Body of pancreas (tissue), 4 donors: ENCODE measurements at regions not wholly inside any gene's neighbourhood (a gene's known extent, or its start where the extent isn't known, plus 50 kb on each side); places are given as distances from the start of the nearest gene placed in this dataset.

ENCODE experiments used
- ATAC-seq: fragments of 150-250 bp; one replicate; pipeline ENCODE4 v1.9.1; 2016
- DNase-seq, 4 donors: peaks; one replicate each; pipeline ENCODE4 v3.0.0-alpha.2; 2019
- H3K27ac ChIP-seq, 4 donors: fragments of 200-600 bp; sonication (generic); 1 replicate in 3 of 4; 2 replicates in 1 of 4; pipeline versions ENCODE4 v1.5.1 to v1.6.1; 2016 to 2019; ENCODE audit warnings: mild to moderate bottlenecking in 1 of 4, mixed read lengths in 1 of 4, moderate library complexity in 1 of 4
- H3K27me3 ChIP-seq, 2 donors: fragments of 200-600 bp; sonication (generic); one replicate each; pipeline ENCODE4 v1.6.0; 2016; ENCODE audit warnings: mild to moderate bottlenecking in 1 of 2
- H3K36me3 ChIP-seq, 2 donors: fragments of 200-600 bp; sonication (generic); replicated peaks in 1 of 2; 2 replicates each; pipeline ENCODE4 v1.5.1; 2016; ENCODE audit warnings: low read depth in 2 of 2; ENCODE audit not compliant: insufficient read depth in 1 of 2
- H3K4me1 ChIP-seq: fragments of 200-600 bp; sonication (generic); one replicate; pipeline ENCODE4 v1.6.0; 2016
- H3K4me3 ChIP-seq, 2 donors: fragments of 200-600 bp; sonication (generic); 1 replicate in 1 of 2; 2 replicates in 1 of 2; pipeline ENCODE4 v1.5.1; 2016 to 2019
- H3K9me3 ChIP-seq, 3 donors: fragments of 200-600 bp; sonication (generic); 1 replicate in 2 of 3; 2 replicates in 1 of 3; pipeline ENCODE4 v1.5.1; 2016
- POLR2A ChIP-seq, 3 donors: fragments of 450-650 bp; IDR thresholded peaks; one replicate each; pipeline ENCODE4 v1.6.1; 2016; ENCODE audit warnings: antibody characterized with exemption in 3 of 3, mild to moderate bottlenecking in 2 of 3
- WGBS, 2 donors: methylation state at CpG; one replicate each; pipeline ENCODE4 v1.1.5; 2017; 5-methylcytosine and 5-hydroxymethylcytosine counted together
- intact Hi-C: fragments of 100-400 bp; cut with DNase I; formaldehyde crosslinking; loops from one replicate; pipeline ENCODE4 v1.15.1; 2023
- TF ChIP-seq, protein P1 (sequence below), 7 experiments: fragments of 450-650 bp in 4 of 7; fragments of 200-600 bp in 3 of 7; sonication (generic) in 3 of 7; IDR thresholded peaks; one replicate each; pipeline ENCODE4 v1.5.1; 2016 to 2019; ENCODE audit warnings: antibody characterized with exemption in 7 of 7

DNA sequence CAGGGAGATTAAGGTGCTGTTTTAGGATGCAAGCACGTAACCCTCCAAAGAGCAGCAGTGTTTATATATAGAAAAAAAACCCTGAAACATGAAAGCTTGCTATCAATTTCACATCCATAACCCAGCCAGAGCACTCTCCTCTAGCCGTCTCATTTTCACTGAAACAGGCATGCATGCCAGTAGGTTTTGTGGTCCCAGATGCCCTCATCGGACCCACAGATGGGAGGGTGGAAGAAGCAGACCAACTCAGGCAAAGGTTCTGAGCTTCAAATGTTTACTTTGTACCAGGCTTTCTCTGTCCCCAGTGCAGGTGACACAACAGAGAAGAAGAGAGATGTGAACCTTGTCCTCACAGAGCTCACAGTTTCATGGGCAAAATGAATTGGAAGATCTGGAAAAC is 127.4 kb upstream of the ATP10B start:
- intact Hi-C loops = no loop called here
- H3K9me3 ChIP-seq = no peaks in the 10 kb centered on the region
- TF ChIP-seq, protein P1, sequence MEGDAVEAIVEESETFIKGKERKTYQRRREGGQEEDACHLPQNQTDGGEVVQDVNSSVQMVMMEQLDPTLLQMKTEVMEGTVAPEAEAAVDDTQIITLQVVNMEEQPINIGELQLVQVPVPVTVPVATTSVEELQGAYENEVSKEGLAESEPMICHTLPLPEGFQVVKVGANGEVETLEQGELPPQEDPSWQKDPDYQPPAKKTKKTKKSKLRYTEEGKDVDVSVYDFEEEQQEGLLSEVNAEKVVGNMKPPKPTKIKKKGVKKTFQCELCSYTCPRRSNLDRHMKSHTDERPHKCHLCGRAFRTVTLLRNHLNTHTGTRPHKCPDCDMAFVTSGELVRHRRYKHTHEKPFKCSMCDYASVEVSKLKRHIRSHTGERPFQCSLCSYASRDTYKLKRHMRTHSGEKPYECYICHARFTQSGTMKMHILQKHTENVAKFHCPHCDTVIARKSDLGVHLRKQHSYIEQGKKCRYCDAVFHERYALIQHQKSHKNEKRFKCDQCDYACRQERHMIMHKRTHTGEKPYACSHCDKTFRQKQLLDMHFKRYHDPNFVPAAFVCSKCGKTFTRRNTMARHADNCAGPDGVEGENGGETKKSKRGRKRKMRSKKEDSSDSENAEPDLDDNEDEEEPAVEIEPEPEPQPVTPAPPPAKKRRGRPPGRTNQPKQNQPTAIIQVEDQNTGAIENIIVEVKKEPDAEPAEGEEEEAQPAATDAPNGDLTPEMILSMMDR (IDR thresholded peaks at IDR 0.05) = no peak
- TF ChIP-seq POLR2A (IDR thresholded peaks at IDR 0.05) = no peak
- no peak overlapping the region for H3K4me3 ChIP-seq
- no peaks in the 10 kb centered on the region for H3K27me3 ChIP-seq
- ATAC-seq = no peak
- 51 to 52% methylated on average over 3 of the region's 3 CpGs for WGBS, 2 donors
- no peaks in the 10 kb centered on the region for H3K36me3 ChIP-seq
- no peaks in the 10 kb centered on the region for H3K4me1 ChIP-seq
- no peak overlapping the region for H3K27ac ChIP-seq
- DNase-seq = no peak

DNA sequence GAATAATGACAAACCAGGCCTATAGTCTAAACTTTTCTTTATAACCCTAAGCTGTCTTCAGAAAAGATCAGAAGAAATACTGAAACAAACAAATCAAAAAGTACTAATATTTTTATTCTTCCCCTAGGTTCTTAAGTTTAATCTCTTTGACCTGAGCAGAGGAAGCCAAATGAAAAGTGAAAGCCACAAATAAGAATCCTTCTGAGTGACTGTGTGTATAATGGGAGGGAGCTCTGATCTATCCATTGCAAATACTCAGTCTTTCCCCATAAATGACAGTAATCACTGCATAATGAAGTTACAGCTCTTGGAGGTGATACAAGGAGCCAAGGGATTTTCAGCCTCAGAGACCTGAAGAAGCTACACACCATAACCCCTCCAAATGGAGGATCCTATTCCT is 126.9 kb upstream of the ATP10B start:
- intact Hi-C loops = no loop called here

DNA sequence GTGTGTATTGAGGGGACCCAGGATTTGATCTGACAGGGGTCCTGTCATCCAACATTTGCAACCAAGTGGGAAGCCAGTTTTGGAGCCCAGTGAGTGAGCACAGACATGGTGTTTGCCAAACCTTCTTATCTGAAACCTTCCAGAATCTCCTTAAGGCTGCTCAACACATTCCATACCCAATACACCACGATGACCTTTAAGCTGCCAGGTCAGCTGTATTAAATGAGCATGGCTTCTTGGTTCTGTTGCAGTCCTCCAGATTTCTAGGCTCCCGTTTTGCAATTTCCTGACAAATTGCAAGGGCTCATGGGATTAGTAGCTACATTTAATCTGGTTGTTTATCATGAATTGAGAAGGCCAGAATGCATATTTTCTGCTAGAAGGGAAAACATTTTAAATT is 124.2 kb upstream of the ATP10B start:
- H3K9me3 ChIP-seq = no peaks in the 10 kb centered on the region
- H3K36me3 ChIP-seq = no peaks in the 10 kb centered on the region
- peaks cover 3% of the 10 kb centered on the region for H3K4me1 ChIP-seq
- H3K4me3 ChIP-seq = no peak overlapping the region
- no peaks in the 10 kb centered on the region for H3K27me3 ChIP-seq
- ATAC-seq (no peak), DNase-seq (no peak)
- WGBS, 2 donors = 69 to 84% methylated on average over 2 of the region's 2 CpGs
- intact Hi-C loops = no loop called here
- no peak overlapping the region for H3K27ac ChIP-seq
- TF ChIP-seq, protein P1 (IDR thresholded peaks at IDR 0.05) = no peak
- no peak for TF ChIP-seq POLR2A (IDR thresholded peaks at IDR 0.05)

More for the DNA sequence above, 126.9 kb upstream of the ATP10B start:
- no peaks in the 10 kb centered on the region for H3K27me3 ChIP-seq
- no peaks in the 10 kb centered on the region for H3K4me1 ChIP-seq
- DNase-seq = no peak
- no peak overlapping the region for H3K4me3 ChIP-seq
- no peak overlapping the region for H3K27ac ChIP-seq
- no peaks in the 10 kb centered on the region for H3K9me3 ChIP-seq
- TF ChIP-seq, protein P1 (IDR thresholded peaks at IDR 0.05) = no peak
- TF ChIP-seq POLR2A (IDR thresholded peaks at IDR 0.05) = no peak
- no peaks in the 10 kb centered on the region for H3K36me3 ChIP-seq
- no peak for ATAC-seq

DNA sequence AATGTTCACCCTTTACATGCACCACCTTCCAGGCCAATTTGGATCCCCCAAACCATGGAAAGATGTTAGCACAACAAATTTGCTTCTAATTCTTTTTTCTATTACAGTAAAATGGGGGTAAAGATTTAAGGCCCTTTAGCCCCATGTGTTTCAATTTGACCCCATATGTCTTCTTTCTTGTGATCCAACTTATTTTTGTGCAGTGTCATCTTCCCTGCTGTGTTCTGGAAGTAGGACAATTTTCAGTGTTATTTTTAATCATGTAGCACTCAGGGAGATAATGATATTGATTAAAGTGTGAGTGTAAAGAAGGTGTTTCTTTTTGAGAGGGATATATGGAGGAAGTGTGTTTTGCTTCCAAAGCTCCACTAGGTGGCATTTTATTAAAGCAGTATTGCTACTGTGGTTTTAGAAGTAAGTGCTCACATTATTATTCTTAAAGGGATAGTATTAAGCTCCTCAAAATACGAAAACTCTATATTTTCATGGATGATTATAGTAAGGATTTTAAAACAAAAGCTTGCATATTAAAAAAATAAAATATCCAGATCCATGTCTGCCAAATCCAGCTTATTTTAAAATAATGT is 118.7 kb upstream of the ATP10B start:
- WGBS, 2 donors = 49 to 61% methylated on average over 1 of the region's 1 CpG
- H3K27ac ChIP-seq = no peak overlapping the region
- H3K36me3 ChIP-seq = no peaks in the 10 kb centered on the region
- TF ChIP-seq, protein P1 (IDR thresholded peaks at IDR 0.05) = peak in 6 of 7 experiments; percentile 39 to 56 (median 44)
- no peak for TF ChIP-seq POLR2A (IDR thresholded peaks at IDR 0.05)
- no peak overlapping the region for H3K4me3 ChIP-seq
- intact Hi-C loops = no loop called here
- no peaks in the 10 kb centered on the region for H3K27me3 ChIP-seq
- DNase-seq = no peak
- peak; percentile 60 for ATAC-seq
- H3K4me1 ChIP-seq = peaks cover 7% of the 10 kb centered on the region
- H3K9me3 ChIP-seq = no peaks in the 10 kb centered on the region

DNA sequence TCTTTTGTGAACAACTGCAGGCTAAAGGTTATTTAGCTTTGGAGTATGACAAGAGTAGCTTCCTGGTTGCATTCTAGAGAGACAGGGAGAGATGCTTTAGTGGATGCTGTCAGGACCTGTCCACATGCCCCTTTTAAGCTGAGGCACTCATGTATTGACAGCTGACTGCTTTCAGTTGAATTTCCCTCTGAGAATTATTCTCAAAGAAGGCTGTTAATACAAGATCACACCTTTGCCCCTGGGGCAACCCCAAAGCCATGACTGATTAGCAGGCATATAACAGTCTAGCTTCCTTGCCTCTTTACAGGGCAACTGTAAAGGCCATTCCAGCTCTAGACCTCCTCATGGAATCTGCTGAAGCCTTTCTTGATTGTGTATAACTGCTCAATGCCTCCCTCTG is 117.6 kb upstream of the ATP10B start:
- no peak for ATAC-seq
- TF ChIP-seq, protein P1 (IDR thresholded peaks at IDR 0.05) = no peak
- TF ChIP-seq POLR2A (IDR thresholded peaks at IDR 0.05) = no peak
- intact Hi-C loops = no loop called here

More for the DNA sequence above, 117.6 kb upstream of the ATP10B start:
- Histone ChIP-seq H3K4me3 (no peak overlapping the region), H3K27me3 (no peaks in the 10 kb centered on the region), H3K4me1 (peaks cover 7% of the 10 kb centered on the region), H3K9me3 (no peaks in the 10 kb centered on the region), H3K36me3 (no peaks in the 10 kb centered on the region), H3K27ac (no peak overlapping the region)
- DNase-seq = no peak
